HG02884 (cell line): ENCODE measurements at regions not wholly inside any gene's neighbourhood (a gene's known extent, or its start where the extent isn't known, plus 50 kb on each side); places are given as distances from the start of the nearest gene placed in this dataset.
A peak's percentile ranks its signal among the peaks of the same experiment; 100 is the strongest.

Experiments used
- ATAC-seq: cut with Tn5 transposase; IDR thresholded peaks from one replicate; pipeline ENCODE4 v1.9.1; 2021; ENCODE audit warnings: mild to moderate bottlenecking, moderate library complexity; ENCODE audit not compliant: unreplicated experiment

DNA sequence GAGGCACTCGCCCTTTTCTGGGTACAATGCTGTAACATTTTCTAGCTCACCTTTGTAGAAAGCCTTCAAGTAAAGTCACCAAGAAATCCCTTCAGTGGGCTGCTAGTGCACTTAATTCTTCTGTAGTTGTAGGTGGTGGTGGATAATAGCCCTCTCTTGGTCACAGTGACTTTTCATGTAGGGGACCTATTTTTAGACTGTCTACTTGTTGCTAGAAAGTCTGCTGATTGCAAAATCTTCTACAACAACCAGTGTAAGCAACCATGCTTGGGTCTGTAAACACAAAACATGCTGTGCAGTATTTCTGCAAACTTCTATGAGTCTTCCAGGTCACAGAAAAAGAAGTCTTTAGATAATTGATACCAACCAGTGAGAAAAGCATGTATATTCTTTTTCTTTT lies 55.6 kb downstream of the PBDC1 start:
- no peak for ATAC-seq

DNA sequence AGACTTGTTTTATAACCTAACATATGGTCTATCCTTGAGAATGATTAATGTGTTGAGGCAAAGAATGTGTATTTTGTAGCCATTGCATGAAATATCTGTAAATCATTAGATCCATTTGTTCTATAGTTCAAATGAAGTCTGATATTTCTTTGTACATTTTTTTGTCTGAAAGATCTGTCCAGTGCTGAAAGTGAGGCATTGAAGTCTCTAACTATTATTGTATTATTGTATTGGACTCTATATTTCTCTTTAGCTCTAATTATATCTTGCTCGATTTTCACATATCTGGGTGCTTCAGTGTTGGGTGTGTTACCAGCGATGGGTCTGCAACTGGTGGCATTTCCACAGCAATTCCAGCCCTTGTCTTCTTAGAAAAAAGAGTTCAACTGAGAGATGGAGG lies 76.0 kb downstream of the PBDC1 start:
- ATAC-seq = no peak

- peak; percentile 96 for ATAC-seq
These were observed 80.6 kb downstream of the PBDC1 start for GRCh38 chrX:76253432-76253831.

DNA sequence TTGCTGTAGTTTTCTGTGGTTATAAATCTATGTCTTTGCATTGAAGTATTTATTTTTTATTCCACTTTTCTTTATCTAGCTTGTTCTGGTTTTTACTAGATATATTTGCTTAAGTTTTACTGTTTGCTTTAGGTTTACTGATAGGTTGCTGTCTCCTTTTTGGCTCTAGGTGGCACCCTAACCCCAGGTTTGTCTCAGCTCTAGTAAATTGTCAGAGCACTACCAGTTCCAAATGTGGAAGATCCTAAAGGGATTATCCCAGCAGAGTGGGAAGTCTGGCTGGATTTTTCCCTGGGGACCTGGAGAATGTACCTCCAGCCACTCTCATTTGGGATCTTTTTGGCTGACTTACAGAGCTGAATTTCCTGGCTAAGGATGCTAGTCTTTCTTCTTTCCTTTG lies 106.1 kb downstream of the PBDC1 start:
- ATAC-seq = peak; percentile 65
